ENCODE measurements at regions not wholly inside any gene's neighbourhood (a gene's known extent, or its start where the extent isn't known, plus 50 kb on each side); places are given as distances from the start of the nearest gene placed in this dataset.

DNA sequence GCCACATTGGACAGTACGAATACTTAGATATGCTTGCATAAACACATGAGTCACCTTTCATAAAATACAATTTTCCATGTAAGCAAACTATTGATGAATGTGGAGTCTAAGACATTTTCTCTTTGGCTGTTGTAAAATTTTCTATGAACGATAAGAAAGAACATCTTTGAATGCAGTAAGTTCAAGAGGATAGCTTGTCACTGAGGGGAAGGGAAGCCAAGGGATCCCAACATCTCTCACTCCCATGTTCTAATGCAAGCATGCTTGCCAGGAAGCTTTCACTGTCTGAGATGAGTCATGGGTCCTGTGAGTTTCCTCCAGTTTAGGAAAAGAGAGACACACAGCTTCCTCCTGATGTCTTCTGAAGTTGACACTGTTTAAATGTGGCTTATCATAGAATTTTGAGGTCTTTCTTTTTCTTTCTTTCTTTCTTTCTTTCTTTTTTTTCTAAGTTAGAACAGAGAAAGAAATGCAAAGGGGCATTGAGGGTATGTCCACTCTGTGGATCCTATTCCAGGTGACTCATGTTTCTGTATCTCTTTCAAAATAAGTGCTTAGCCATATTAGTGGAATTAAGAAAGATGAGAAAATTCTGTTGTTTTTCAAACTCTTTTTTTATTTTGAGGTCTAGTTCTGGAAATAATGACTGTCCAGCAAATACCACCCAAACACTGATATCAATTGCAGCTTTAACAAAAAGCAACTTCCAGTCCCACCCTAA is 146.6 kb downstream of the RDH14 start:
- Histone ChIP-seq H3K27ac (ENCODE audit: low read depth, low read length, poor library complexity, severe bottlenecking) (no peak overlapping the region), H3K79me2 (ENCODE audit: insufficient read depth, low read length) (no peaks in the 10 kb centered on the region), H3K36me3 (ENCODE audit: insufficient read depth, low read length) (no peaks in the 10 kb centered on the region), H3K4me2 (ENCODE audit: low read length) (no peak overlapping the region), H2AFZ (ENCODE audit: low read length) (no peak overlapping the region), H3K27me3 (ENCODE audit: insufficient read depth, low read length) (no peaks in the 10 kb centered on the region), H3K4me3 (ENCODE audit: low read depth, low read length, poor library complexity, severe bottlenecking) (no peak overlapping the region), H3K4me1 (ENCODE audit: insufficient read depth, low read length, severe bottlenecking) (no peaks in the 10 kb centered on the region), H3F3A (ENCODE audit: insufficient read depth, low read length) (no peaks in the 10 kb centered on the region), H4K20me1 (ENCODE audit: insufficient read depth, low read length) (no peaks in the 10 kb centered on the region), H3K9me2 (ENCODE audit: low read depth, low read length) (no peaks in the 10 kb centered on the region), H3K9me3 (ENCODE audit: low read length) (no peaks in the 10 kb centered on the region), H3K9ac (ENCODE audit: low read length) (no peak overlapping the region)
- no peak for TF ChIP-seq CTCF (IDR thresholded peaks at IDR 0.05; ENCODE audit: low read length)
- no peak for TF ChIP-seq EZH2 (IDR thresholded peaks at IDR 0.05; ENCODE audit: borderline replicate concordance, low read length)

DNA sequence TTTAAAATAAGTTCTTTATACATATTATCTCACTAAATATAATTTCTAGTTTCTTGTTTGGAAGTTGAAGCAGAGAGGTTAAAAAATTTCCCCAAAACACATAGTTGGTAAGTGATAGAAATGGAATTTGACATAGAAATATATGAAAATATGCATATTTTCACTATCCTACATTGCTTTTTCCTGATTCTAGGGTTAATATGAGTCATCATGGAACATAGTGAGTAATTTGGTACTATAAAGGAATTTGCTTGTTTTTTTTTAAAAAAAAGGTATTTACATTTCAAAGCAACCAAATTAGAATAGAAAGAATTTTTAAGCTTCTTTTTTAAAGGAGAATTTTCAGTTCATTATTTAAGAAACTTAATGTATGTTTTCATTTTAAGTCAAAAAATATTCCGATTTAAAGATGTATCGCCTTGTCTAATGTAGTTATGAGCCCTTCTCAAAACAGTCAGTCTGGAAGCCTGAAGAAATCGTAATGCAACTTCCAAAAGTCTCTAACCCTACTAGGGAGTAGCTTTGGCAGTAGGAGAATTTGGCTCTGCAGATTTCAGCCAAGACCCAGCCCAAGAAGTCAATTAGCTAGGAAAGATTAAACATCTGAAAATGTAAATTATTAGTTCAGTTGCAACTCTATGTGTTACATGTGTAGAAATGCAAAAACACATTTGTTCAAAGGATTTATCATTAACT is 147.3 kb downstream of the RDH14 start:
- Histone ChIP-seq H3F3A (ENCODE audit: insufficient read depth, low read length) (no peaks in the 10 kb centered on the region), H3K27ac (ENCODE audit: low read depth, low read length, poor library complexity, severe bottlenecking) (no peak overlapping the region), H3K27me3 (ENCODE audit: insufficient read depth, low read length) (no peaks in the 10 kb centered on the region), H3K9me2 (ENCODE audit: low read depth, low read length) (no peaks in the 10 kb centered on the region), H4K20me1 (ENCODE audit: insufficient read depth, low read length) (no peaks in the 10 kb centered on the region), H2AFZ (ENCODE audit: low read length) (no peak overlapping the region), H3K9ac (ENCODE audit: low read length) (no peak overlapping the region), H3K4me3 (ENCODE audit: low read depth, low read length, poor library complexity, severe bottlenecking) (no peak overlapping the region), H3K4me1 (ENCODE audit: insufficient read depth, low read length, severe bottlenecking) (no peaks in the 10 kb centered on the region), H3K9me3 (ENCODE audit: low read length) (no peaks in the 10 kb centered on the region), H3K4me2 (ENCODE audit: low read length) (no peak overlapping the region), H3K36me3 (ENCODE audit: insufficient read depth, low read length) (no peaks in the 10 kb centered on the region), H3K79me2 (ENCODE audit: insufficient read depth, low read length) (no peaks in the 10 kb centered on the region)
- no peak for TF ChIP-seq EZH2 (IDR thresholded peaks at IDR 0.05; ENCODE audit: borderline replicate concordance, low read length)
- no peak for TF ChIP-seq CTCF (IDR thresholded peaks at IDR 0.05; ENCODE audit: low read length)

- Histone ChIP-seq H3K27me3 (ENCODE audit: insufficient read depth, low read length) (no peaks in the 10 kb centered on the region), H3K36me3 (ENCODE audit: insufficient read depth, low read length) (no peaks in the 10 kb centered on the region), H2AFZ (ENCODE audit: low read length) (no peak overlapping the region), H3K9me3 (ENCODE audit: low read length) (no peaks in the 10 kb centered on the region), H3K27ac (ENCODE audit: low read depth, low read length, poor library complexity, severe bottlenecking) (no peak overlapping the region), H3K9me2 (ENCODE audit: low read depth, low read length) (no peaks in the 10 kb centered on the region), H3K9ac (ENCODE audit: low read length) (no peak overlapping the region), H3K79me2 (ENCODE audit: insufficient read depth, low read length) (no peaks in the 10 kb centered on the region), H3F3A (ENCODE audit: insufficient read depth, low read length) (no peaks in the 10 kb centered on the region), H3K4me2 (ENCODE audit: low read length) (no peak overlapping the region), H4K20me1 (ENCODE audit: insufficient read depth, low read length) (no peaks in the 10 kb centered on the region), H3K4me1 (ENCODE audit: insufficient read depth, low read length, severe bottlenecking) (no peaks in the 10 kb centered on the region), H3K4me3 (ENCODE audit: low read depth, low read length, poor library complexity, severe bottlenecking) (no peak overlapping the region)
- TF ChIP-seq CTCF (IDR thresholded peaks at IDR 0.05; ENCODE audit: low read length) = no peak
- no peak for TF ChIP-seq EZH2 (IDR thresholded peaks at IDR 0.05; ENCODE audit: borderline replicate concordance, low read length)
Measured at GRCh38 chr2:18411626-18412025, 148.8 kb downstream of the RDH14 start.
